ENCODE measurements at regions not wholly inside any gene's neighbourhood (a gene's known extent, or its start where the extent isn't known, plus 50 kb on each side); places are given as distances from the start of the nearest gene placed in this dataset.

DNA sequence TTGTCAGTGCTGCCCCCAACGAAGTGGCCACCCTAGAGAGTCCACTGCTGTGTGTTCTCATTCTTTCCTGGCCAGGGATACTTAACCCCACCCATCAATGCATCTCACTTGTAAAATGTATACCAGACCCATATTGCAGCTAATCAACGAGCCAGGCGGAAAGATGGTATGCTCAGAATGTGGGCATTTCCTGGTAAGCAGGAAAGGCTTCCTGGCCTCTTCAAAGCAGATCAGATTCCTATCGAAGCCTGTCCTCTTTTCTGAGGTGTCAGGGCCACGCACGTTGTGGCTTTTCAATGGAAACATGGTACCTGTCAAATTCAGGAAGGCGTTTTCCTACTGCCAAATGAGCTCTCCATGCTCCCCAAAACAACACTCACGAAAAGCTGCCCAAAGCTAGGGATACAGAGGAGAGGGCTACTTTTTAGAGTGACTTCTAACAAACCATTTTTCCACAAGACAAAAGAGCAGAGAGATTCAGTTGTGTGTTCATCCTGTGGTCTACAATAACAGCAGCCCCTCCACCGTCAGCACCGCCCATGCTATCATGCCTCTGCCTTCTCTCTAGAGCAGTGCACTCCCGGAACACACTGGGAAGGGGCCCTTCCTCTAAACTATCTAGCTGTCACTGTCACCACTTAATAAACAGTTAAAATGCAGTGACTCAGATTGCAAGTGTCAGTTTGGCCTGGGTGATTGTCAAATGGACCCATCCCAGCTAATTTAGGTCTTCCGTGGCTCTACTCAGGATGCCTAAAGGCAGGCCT, 535.1 kb downstream of the RNF144A start:
- Histone ChIP-seq H3K4me1 (ENCODE audit: control insufficient read depth in 1 of 2, insufficient read depth in 2 of 2, low read length in 2 of 2) (no peaks in the 10 kb centered on the region), H3K36me3 (ENCODE audit: control insufficient read depth in 1 of 2, insufficient read depth in 2 of 2, low read length in 2 of 2) (no peaks in the 10 kb centered on the region), H3K4me3 (ENCODE audit: low read depth in 1 of 2, low read length in 2 of 2) (no peak overlapping the region), H3K27ac (ENCODE audit: low read length) (no peak overlapping the region), H3K9me3 (ENCODE audit: control insufficient read depth in 1 of 2, low read length in 2 of 2) (no peaks in the 10 kb centered on the region), H3K27me3 (ENCODE audit: low read depth, low read length) (no peaks in the 10 kb centered on the region)

DNA sequence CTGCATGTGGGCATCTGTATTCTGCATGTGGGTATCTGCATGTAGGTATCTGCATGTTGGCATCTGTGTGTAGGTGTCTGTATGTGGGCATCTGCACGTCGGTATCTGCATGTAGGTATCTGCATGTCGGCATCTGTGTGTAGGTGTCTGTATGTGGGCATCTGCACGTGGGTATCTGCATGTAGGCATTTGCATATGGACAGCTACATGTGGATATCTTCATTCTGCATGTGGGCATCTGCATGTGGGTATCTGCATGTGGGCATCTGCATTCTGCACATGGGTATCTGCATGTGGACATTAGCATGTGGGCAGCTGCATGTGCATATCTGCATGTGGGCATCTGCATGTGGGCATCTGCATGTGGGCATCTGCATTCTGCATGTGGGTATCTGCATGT, 537.4 kb downstream of the RNF144A start:
- H3K4me1 ChIP-seq (ENCODE audit: control insufficient read depth in 1 of 2, insufficient read depth in 2 of 2, low read length in 2 of 2) = no peaks in the 10 kb centered on the region
- H3K4me3 ChIP-seq (ENCODE audit: low read depth in 1 of 2, low read length in 2 of 2) = no peak overlapping the region
- H3K27ac ChIP-seq (ENCODE audit: low read length) = no peak overlapping the region
- H3K36me3 ChIP-seq (ENCODE audit: control insufficient read depth in 1 of 2, insufficient read depth in 2 of 2, low read length in 2 of 2) = no peaks in the 10 kb centered on the region
- no peaks in the 10 kb centered on the region for H3K9me3 ChIP-seq (ENCODE audit: control insufficient read depth in 1 of 2, low read length in 2 of 2)
- no peaks in the 10 kb centered on the region for H3K27me3 ChIP-seq (ENCODE audit: low read depth, low read length)

DNA sequence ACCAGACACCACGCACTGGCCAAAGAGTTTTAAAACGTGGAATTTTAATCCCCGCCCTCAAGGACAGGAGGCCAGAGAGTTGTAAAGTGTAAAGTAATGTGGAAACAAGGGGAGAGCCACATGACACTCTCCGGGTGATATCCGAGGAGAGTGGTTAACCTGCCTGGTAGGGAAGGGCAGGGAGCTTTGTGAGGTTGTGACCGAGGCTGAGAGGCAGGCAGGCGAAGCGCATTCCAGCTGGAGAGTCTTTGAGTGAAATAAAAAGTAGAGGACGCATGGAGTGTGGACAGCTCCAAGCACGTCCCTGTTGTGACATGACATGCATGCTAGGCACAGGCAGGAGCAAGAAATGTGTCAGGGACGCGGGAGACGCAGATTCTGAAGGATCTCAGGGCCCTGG, 539.5 kb downstream of the RNF144A start:
- Histone ChIP-seq H3K27ac (ENCODE audit: low read length) (no peak overlapping the region), H3K36me3 (ENCODE audit: control insufficient read depth in 1 of 2, insufficient read depth in 2 of 2, low read length in 2 of 2) (no peaks in the 10 kb centered on the region), H3K9me3 (ENCODE audit: control insufficient read depth in 1 of 2, low read length in 2 of 2) (no peaks in the 10 kb centered on the region), H3K27me3 (ENCODE audit: low read depth, low read length) (no peaks in the 10 kb centered on the region), H3K4me3 (ENCODE audit: low read depth in 1 of 2, low read length in 2 of 2) (no peak overlapping the region), H3K4me1 (ENCODE audit: control insufficient read depth in 1 of 2, insufficient read depth in 2 of 2, low read length in 2 of 2) (no peaks in the 10 kb centered on the region)

DNA sequence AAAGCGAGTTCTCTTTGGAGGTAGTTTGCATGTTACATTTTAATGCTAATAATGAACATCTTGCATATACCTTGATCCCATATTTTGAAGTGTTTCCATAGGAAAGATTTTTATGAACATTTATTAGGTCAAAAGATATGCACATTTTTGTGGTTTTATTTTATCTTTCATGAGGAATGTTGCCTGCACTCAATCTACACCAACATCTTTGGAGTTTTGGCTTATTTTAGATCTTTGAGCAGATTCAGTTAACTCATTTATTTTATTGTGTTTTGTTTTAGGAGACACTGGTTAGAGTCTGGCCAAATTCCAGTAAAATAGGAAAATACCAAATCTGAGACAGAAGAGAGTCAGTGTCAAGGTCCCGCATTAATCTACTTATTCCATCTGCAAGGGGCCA, 540.9 kb downstream of the RNF144A start:
- H3K9me3 ChIP-seq (ENCODE audit: control insufficient read depth in 1 of 2, low read length in 2 of 2) = no peaks in the 10 kb centered on the region

DNA sequence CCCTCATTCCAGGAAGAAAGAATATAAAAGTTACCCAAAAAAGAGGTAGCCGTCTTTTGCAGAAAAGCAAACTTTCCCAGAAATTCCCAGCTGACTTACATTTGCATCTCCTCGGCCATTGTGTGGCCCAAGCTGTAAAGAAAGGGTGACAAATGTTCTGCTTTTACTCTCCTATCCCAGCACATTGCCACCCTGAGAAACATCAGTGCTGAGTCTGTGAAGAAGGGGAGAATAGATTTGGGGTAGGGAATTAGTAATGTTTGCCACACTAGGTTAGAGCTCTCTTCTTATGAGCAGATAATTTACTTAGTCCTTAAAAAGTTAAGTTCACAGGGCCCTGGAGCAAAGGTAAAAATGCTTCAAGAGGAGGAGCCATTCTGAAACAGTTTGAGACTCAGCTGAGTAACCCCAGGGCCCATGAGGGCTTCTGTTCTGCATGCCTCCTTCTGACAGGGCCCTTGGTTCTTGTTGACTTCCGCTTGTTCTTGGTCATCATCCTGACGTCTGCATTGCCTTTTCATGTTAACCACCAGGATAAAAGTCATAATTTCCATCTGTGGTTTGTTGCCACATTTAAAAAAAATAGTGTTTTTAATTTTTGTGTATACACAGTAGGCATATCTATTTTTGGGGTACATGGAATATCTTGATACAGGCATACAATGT, 550.7 kb downstream of the RNF144A start:
- Histone ChIP-seq H3K4me3 (ENCODE audit: low read depth in 1 of 2, low read length in 2 of 2) (no peak overlapping the region), H3K9me3 (ENCODE audit: control insufficient read depth in 1 of 2, low read length in 2 of 2) (no peaks in the 10 kb centered on the region), H3K27ac (ENCODE audit: low read length) (no peak overlapping the region), H3K36me3 (ENCODE audit: control insufficient read depth in 1 of 2, insufficient read depth in 2 of 2, low read length in 2 of 2) (no peaks in the 10 kb centered on the region), H3K27me3 (ENCODE audit: low read depth, low read length) (no peaks in the 10 kb centered on the region), H3K4me1 (ENCODE audit: control insufficient read depth in 1 of 2, insufficient read depth in 2 of 2, low read length in 2 of 2) (no peaks in the 10 kb centered on the region)

More for the DNA sequence above, 540.9 kb downstream of the RNF144A start:
- Histone ChIP-seq H3K27ac (ENCODE audit: low read length) (no peak overlapping the region), H3K4me3 (ENCODE audit: low read depth in 1 of 2, low read length in 2 of 2) (no peak overlapping the region), H3K27me3 (ENCODE audit: low read depth, low read length) (no peaks in the 10 kb centered on the region), H3K4me1 (ENCODE audit: control insufficient read depth in 1 of 2, insufficient read depth in 2 of 2, low read length in 2 of 2) (no peaks in the 10 kb centered on the region), H3K36me3 (ENCODE audit: control insufficient read depth in 1 of 2, insufficient read depth in 2 of 2, low read length in 2 of 2) (no peaks in the 10 kb centered on the region)

DNA sequence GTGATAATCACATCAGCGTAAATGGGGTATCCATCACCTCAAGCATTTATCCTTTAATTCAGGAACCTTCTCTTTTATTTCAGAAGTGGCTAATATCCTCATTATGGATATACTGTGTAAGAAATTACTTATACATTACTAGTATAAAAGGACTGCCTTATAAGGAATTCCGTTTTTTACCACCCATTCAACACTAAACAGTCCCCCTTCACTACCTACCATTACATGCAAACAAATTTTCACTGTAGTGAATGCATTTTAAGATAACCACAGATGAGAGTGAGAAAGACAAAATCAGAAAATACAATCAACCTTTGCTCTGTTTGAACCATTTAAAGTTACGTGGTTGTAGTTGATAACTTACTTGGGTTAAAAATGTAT, 551.2 kb downstream of the RNF144A start:
- no peaks in the 10 kb centered on the region for H3K27me3 ChIP-seq (ENCODE audit: low read depth, low read length)
- H3K4me3 ChIP-seq (ENCODE audit: low read depth in 1 of 2, low read length in 2 of 2) = no peak overlapping the region
- no peaks in the 10 kb centered on the region for H3K9me3 ChIP-seq (ENCODE audit: control insufficient read depth in 1 of 2, low read length in 2 of 2)
- no peaks in the 10 kb centered on the region for H3K36me3 ChIP-seq (ENCODE audit: control insufficient read depth in 1 of 2, insufficient read depth in 2 of 2, low read length in 2 of 2)
- H3K4me1 ChIP-seq (ENCODE audit: control insufficient read depth in 1 of 2, insufficient read depth in 2 of 2, low read length in 2 of 2) = no peaks in the 10 kb centered on the region
- no peak overlapping the region for H3K27ac ChIP-seq (ENCODE audit: low read length)

DNA sequence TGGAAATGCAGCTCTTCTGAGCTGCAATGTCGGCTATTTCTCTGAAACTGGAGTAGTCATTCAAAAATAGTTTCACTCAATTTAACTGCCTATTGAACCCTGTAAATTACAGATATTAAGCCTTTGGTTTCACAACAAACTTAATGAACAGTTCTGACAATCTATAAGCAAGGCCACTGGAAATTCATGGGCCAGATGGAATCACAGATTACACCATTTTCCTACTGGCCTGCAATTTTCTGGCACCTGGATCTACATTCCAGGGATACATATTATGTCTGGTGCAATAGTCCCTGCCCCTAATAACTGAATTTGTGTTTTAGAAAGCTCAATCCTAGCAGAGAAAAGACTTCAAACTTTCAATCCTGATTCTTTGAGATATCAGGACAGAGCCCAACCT, 551.7 kb downstream of the RNF144A start:
- Histone ChIP-seq H3K4me1 (ENCODE audit: control insufficient read depth in 1 of 2, insufficient read depth in 2 of 2, low read length in 2 of 2) (no peaks in the 10 kb centered on the region), H3K27me3 (ENCODE audit: low read depth, low read length) (no peaks in the 10 kb centered on the region), H3K4me3 (ENCODE audit: low read depth in 1 of 2, low read length in 2 of 2) (no peak overlapping the region), H3K36me3 (ENCODE audit: control insufficient read depth in 1 of 2, insufficient read depth in 2 of 2, low read length in 2 of 2) (no peaks in the 10 kb centered on the region), H3K9me3 (ENCODE audit: control insufficient read depth in 1 of 2, low read length in 2 of 2) (no peaks in the 10 kb centered on the region), H3K27ac (ENCODE audit: low read length) (no peak overlapping the region)

DNA sequence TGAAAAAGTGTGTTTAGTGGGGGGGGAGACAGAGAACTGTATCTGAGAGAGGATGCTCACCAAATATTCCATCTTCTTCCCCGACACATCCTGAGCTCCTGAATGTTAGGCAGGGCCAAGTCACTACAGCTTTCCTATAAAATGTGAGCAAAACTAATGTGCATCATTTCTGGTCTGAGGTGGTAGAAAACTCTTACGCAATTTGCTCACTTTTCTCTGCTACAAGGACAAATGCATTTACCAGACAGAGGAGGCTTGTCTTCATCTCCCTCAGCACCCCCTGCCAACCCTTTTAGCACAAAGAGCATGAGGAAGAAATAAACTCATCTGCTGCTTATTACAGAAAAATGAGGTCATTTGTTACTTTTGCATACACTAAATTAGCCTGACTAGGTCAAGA, 554.0 kb downstream of the RNF144A start:
- Histone ChIP-seq H3K9me3 (ENCODE audit: control insufficient read depth in 1 of 2, low read length in 2 of 2) (no peaks in the 10 kb centered on the region), H3K36me3 (ENCODE audit: control insufficient read depth in 1 of 2, insufficient read depth in 2 of 2, low read length in 2 of 2) (no peaks in the 10 kb centered on the region), H3K4me1 (ENCODE audit: control insufficient read depth in 1 of 2, insufficient read depth in 2 of 2, low read length in 2 of 2) (no peaks in the 10 kb centered on the region), H3K27me3 (ENCODE audit: low read depth, low read length) (no peaks in the 10 kb centered on the region), H3K27ac (ENCODE audit: low read length) (no peak overlapping the region), H3K4me3 (ENCODE audit: low read depth in 1 of 2, low read length in 2 of 2) (no peak overlapping the region)

DNA sequence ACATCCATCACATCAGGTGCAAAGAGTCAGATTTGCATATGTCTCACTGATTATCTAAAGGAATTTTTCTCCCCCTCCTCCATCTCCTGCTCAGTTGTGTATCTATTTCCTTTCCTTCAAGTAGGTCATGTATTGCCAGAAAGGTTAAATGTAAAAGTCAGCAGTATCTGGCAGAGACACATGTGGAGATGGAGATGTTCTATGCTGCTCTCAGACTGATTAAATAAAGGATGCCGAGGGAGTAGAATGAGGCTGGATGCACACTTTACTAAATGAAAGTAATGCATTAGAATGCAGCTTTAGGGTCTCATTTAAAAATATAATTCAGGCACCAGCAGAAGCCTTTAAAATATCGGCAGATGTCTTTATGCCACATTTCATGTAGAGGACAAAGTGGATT, 555.3 kb downstream of the RNF144A start:
- Histone ChIP-seq H3K9me3 (ENCODE audit: control insufficient read depth in 1 of 2, low read length in 2 of 2) (no peaks in the 10 kb centered on the region), H3K4me3 (ENCODE audit: low read depth in 1 of 2, low read length in 2 of 2) (no peak overlapping the region), H3K27me3 (ENCODE audit: low read depth, low read length) (no peaks in the 10 kb centered on the region), H3K27ac (ENCODE audit: low read length) (no peak overlapping the region), H3K36me3 (ENCODE audit: control insufficient read depth in 1 of 2, insufficient read depth in 2 of 2, low read length in 2 of 2) (no peaks in the 10 kb centered on the region), H3K4me1 (ENCODE audit: control insufficient read depth in 1 of 2, insufficient read depth in 2 of 2, low read length in 2 of 2) (no peaks in the 10 kb centered on the region)

DNA sequence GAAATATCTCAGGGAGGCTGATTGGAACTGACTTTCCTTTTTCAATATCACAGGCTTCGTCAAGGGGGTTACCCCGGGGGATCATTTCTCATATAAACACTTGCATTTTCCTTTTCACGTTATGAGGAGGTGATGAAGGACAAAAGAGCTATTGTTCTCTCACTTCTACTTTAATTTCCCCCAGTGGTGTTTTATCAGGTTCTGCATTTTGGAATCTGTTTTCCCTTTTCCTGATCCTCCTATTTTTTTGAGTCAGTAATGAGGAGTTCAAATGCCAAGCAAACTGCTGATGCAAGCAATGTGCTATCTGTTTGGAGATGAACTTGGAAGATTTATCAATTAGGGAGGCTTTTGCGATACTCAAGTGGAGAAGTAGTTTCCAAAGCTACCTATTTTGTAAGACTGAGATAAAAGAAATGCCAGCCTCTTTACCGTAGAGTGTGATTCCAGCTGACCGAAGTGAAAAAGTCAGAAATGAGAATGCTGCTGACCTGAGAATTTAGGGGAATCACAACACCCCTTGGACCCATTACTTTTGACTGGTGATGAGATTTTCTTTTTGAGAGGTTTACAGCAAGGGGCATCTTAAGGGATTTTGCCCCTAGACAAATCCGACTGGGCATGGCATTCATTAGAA, 556.0 kb downstream of the RNF144A start:
- Histone ChIP-seq H3K4me1 (ENCODE audit: control insufficient read depth in 1 of 2, insufficient read depth in 2 of 2, low read length in 2 of 2) (no peaks in the 10 kb centered on the region), H3K36me3 (ENCODE audit: control insufficient read depth in 1 of 2, insufficient read depth in 2 of 2, low read length in 2 of 2) (no peaks in the 10 kb centered on the region), H3K9me3 (ENCODE audit: control insufficient read depth in 1 of 2, low read length in 2 of 2) (no peaks in the 10 kb centered on the region), H3K4me3 (ENCODE audit: low read depth in 1 of 2, low read length in 2 of 2) (no peak overlapping the region), H3K27me3 (ENCODE audit: low read depth, low read length) (no peaks in the 10 kb centered on the region), H3K27ac (ENCODE audit: low read length) (no peak overlapping the region)

DNA sequence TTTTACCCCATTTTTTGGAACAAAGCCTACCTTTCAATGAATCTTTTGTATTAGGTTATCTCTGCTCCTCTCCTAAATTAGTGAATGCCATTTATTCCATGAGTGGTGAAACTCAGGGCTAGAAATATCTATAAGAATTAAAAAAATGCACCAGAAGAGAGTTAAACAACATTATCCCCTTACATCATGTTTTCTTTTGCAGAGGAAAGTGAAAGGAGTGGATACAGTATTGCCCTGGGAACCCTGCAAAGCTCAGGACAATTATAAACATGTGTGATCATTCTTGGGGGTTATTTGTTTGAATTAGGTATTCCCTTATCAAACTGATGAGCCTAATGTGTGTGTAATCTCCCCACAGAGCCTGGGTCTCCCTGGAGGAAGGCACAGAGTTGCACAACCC, 559.2 kb downstream of the RNF144A start:
- no peak overlapping the region for H3K27ac ChIP-seq (ENCODE audit: low read length)
- no peaks in the 10 kb centered on the region for H3K4me1 ChIP-seq (ENCODE audit: control insufficient read depth in 1 of 2, insufficient read depth in 2 of 2, low read length in 2 of 2)
- H3K36me3 ChIP-seq (ENCODE audit: control insufficient read depth in 1 of 2, insufficient read depth in 2 of 2, low read length in 2 of 2) = no peaks in the 10 kb centered on the region
- H3K9me3 ChIP-seq (ENCODE audit: control insufficient read depth in 1 of 2, low read length in 2 of 2) = no peaks in the 10 kb centered on the region
- H3K4me3 ChIP-seq (ENCODE audit: low read depth in 1 of 2, low read length in 2 of 2) = no peak overlapping the region
- no peaks in the 10 kb centered on the region for H3K27me3 ChIP-seq (ENCODE audit: low read depth, low read length)

Measured in muscle layer of duodenum (tissue), 2 donors.